T-helper 1 cell treated with Interleukin-12 subunit alpha and Interleukin-12 subunit beta and Interleukin-4 antibody, amounts not matched to agents 30 ng/mL and 1 ng/mL, for 36 hours (primary cell): ENCODE measurements at regions not wholly inside any gene's neighbourhood (a gene's known extent, or its start where the extent isn't known, plus 50 kb on each side); places are given as distances from the start of the nearest gene placed in this dataset.

ENCODE experiments used
- intact Hi-C: fragments of 100-400 bp; cut with micrococcal nuclease; formaldehyde crosslinking; loops from one replicate; pipeline ENCODE4 v1.15.1; 2024

DNA sequence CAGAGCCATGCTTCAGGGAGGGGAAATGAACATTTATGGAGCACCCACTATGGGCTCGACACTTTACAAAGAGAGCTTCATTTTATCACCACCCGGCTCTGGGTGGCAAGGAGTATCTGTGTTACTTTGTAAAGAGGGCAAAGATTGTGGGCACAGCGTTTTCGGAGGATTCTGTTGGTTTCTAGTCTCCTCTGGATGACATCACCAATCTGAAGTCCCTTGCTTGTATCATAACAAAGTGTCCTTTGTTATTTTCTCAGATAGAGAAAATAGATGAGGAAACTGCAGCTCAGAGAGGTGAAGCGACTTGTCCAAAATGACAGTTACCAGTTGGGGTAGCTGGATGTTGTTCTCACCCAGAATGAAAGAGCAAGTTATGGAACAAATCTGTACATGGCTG lies 162.8 kb downstream of the GLI2 start:
- intact Hi-C loops = no loop called here

DNA sequence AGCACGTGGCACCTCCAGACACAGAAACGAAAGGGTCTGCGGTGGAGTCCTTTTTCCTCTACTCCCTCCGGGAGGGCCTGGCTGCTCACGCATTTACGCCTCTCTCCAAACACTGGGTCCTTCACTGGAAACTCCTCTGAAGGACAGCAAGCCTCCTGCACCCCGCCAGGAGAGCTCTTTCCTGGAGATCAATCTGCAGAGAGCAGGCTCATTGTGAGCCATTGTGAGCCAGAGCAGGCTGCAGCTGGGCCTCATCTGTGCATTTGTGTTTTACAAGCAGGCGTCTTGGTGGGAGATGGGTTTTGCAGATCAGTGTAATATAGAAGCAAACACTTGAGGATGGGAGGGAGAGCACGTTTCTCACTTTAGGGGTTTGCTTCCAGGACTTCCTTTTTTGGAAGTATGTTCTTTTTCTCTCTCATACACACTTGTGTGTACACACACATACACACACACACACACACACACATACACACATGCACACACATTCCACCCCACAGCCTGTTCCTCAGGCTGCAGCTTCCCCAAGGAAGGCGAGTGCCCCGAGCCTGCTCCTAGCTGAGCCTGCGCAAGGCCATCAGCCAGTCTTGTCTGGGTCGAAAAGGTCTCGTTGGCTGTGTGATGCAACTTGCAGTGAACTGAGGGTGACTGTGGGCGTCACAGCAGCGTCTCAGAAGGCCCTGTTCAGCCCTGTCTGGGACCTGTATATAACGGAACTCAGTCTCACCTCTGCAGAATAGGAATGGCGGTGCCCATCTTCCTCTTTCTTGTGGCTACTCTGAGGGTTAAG lies 163.5 kb downstream of the GLI2 start:
- intact Hi-C loops = no loop called here

DNA sequence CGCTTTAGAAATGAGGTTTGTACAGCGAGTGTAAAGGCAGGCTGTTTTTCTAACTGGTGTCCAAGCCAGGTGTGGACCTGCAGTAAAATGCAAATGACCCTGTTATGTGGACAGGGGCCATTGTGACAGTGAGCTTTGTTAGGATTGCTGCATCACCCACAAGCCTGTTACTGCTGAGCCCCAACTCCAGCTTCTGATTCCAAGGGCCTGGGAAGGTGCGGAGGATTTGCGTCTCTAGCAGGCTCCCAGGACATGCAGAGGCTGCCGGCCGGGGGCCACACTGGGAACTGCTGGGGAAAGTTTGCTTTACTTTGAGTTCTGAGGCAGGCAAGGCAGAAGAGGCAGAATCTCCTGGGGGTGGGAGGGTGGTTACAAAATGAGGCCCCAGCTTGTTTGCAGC lies 164.1 kb downstream of the GLI2 start:
- intact Hi-C loops = no loop called here

DNA sequence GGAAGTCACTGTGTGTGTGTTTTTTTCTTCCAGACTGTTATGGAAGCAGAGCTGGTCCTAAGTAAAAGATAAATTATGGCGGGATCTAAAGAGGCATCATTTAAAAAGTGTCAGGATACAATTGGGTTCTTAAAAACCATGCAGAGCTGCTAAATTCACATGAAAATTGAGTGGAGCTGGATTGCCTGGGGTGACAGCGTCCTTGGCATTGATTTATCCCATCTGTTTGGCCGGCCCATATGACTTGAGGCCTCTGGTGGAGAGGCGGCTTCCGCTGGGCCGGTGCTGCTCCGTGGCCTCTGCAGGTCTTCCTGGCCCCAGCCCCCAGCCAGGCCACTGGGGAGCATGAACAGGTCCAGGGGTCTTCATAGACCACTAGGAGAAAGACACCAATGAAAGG lies 165.5 kb downstream of the GLI2 start:
- intact Hi-C loops = no loop called here

DNA sequence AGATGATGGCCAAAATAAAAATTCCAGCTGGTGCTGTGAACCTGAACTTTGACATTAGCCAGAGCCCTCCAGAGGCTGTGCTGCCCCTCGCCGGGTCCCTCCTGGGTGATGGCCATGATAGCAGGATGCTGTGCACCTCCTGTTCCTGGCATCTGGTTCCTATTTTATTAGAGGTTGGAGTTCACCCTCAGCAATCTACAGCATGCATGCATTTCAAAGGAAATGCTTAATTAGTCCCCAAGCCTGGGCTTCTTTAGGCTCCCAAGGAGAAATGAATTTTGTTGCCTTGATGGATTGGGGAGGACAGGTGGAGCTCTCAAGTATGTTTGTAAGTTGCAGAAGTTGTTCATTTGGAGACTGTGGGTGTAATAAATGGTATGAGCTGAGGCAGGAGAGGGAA lies 166.9 kb downstream of the GLI2 start:
- intact Hi-C loops = no loop called here

DNA sequence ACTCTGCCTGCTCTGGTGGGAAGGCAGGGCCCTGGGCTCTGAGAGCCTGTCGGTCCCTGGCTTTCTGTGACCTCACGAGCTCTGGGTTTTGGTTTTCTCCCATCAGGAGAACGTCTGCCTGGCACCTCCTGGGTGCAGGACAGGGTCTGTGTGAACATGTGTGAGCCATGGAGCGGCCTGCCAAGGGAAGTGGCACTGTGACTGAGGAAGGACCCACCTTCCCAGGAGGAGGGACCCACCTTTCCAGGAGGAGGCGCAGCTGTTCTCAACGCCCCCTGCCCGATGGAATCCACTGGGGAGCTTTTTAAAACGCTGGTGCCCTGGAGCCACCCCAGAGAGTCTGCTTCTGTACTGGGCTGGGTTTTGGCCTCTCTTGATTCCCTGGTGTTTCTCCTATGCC lies 168.7 kb downstream of the GLI2 start:
- intact Hi-C loops = no loop called here

DNA sequence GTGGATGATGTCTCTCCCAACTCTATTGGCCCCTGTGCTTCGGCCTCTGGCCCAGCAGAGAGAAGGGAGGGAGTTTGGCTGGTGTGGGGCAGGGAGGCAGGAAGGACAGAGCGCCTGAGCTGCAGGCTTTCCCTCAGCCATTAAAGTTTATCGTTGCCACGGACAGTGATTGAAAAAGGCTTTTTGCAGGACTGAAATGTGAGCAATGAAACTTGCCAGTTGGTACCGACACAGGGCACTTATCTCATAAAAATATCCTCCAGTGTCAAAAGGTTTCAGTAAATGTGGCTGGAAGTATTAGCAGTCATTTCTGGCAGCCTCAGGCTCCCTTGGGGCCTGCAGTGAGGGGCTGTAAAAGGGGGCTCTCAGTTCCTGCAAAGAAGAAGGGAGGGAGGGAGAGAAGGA lies 169.2 kb downstream of the GLI2 start:
- intact Hi-C loops = no loop called here

DNA sequence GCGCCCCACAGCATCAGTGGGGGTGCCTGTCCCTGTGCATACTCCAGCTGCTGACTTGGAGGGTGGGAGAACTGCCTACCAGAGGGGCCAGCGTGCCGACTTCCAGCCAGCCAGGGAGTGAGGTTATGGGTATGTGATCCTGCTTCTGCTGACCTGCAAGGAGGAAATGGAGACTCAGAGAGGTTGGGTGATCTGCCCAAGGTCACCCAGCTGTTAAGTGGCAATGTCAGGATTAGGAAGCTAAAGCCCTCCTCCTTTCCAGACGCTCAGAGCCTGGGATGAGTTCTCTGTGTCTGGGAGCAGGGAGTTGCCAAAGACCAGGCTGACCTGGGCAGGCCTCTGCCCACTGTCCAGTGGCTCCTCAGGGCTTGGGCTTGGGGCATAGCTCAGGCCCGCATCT lies 169.6 kb downstream of the GLI2 start:
- intact Hi-C loops = no loop called here

DNA sequence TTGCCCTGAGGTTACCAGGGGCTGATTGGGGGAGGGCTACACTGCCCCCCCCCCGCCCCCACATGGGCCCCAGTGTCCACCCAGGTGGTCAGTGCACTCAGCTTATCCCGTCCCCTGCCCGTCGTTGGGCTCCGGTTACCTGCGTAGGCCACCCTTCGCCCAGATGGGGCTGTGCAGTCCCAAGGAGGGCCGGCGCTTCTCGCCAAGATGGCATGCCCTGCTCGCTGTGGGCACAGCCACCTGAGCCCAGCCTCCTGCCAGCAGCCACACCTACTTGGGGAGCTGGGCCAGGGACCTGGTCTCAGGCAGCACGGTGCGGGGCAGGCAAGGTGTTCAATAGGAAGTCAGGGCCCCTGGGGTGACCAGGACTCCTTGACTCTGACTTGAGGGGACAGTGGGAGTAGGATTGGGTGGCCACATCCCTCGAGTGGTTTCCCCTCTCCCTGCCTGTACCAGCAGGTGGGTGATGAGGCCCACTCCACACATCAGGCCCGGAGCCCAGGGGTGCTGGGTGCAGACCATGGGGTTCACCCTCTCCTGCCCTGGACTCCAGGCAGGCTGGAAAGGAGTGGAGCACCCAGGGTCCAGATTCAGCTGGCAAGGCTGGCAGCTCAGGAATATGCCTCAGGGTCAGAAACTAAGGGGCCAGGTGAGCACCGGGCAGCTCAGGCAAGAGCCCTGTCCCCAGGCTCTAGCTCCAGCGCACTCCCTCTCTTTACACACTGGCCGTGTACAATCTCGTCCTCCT lies 170.3 kb downstream of the GLI2 start:
- intact Hi-C loops = no loop called here

DNA sequence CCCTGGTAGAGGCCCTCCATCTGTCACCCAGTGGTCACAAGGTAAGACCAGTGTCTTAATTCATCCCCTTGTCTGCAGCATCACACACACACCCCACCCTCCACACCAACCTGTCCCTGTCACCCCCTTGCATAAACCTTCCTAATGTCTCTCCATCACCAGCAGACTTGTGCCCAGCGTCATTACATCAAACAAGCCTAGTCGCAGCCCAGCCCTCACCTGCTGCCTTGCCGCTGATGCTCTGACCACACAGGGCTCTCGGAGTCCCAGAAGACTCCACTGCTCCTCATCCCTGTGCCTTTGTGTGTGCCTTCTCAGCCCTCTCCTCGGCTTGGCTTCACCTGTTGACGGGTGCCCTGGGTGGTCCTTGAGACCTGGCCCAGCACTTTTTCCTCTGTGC lies 171.2 kb downstream of the GLI2 start:
- intact Hi-C loops = no loop called here

DNA sequence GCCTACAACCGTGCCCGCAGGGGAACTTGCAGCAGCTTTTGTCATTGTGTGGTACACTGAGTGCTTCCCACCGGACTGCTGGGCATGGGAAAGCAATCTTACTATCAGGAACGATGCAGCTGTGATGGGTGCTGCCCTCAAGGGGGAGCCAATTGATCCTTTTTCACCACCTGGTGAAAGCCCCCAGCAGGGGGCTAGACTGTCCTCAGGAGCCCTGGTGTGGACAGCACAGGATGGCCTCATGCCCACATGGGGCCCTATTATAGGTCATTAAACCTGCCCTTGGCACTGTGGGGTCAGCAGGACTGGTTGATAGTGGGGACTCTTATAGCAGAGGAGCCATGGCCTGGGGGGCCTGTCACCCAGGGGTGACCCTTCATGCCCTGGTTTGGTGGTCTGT lies 172.2 kb downstream of the GLI2 start:
- intact Hi-C loops = no loop called here

DNA sequence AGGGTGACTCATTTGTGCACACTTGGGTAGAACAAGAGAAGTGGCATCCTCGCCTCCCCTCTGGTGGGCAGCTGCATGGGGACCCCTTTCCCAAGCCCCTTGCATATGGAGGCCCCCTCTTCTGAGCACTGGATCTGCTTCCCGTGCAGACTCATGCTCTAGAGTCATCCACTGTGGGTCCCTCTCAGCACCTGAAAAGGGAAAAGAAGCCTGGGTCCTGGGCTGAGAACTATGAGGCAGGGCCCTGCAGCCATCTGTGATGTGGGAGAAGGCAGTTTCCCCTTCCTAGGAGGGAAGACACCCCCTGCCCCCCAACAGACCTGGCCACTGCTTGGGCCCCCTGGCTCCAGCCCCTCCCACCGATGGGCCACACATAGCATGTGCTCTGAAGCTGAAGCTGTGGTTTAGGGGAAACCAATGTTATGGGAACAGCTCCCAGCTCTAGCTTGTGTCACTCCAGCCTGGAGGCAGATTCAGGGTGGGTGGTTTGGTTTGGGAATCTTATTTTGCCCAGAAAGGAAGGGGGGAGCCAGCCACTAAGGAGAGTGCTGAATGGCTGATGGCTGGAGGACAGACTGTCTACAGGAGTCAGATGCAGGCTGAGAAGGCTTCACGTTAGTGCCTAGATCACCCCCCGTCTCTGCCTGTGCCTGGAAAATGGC lies 172.8 kb downstream of the GLI2 start:
- intact Hi-C loops = no loop called here

DNA sequence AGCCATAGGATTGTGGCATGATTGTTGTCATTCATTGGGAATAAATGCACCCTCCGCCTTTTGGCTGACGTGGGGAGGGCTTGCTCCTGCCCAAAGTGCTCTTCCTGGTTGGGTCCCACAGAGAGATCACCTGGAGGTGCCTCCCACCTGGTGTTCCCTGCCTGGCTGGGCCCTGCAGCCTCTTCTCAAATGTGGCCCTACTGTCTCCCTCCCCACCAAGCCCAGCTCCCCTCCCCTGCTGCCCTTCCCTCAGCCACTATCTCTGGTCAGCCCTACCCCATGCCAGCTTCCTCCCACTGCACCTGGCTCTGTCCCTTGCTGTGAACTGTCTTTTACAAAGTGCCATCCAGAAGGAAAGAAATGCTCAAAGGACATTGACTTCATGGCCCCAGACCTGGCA lies 173.4 kb downstream of the GLI2 start:
- intact Hi-C loops = no loop called here

DNA sequence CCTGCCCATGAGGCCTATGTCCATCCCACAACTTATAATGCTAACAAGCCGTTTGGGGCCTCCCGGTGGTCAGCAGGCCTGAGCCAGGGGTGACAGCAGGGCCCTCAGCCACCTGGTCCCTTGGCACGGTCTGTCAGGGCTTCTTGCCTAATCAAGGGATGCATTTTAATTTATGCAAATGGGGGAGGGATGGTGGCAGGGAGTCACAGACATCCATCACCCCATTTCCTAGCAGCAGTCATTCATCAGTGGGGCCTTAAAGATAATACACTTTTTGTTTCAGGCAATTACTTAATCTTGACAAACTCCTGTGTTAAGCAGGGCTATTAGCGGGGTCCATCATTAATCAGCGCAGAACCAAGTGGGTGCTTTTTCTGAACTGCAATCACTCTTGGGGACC lies 174.5 kb downstream of the GLI2 start:
- intact Hi-C loops = no loop called here

DNA sequence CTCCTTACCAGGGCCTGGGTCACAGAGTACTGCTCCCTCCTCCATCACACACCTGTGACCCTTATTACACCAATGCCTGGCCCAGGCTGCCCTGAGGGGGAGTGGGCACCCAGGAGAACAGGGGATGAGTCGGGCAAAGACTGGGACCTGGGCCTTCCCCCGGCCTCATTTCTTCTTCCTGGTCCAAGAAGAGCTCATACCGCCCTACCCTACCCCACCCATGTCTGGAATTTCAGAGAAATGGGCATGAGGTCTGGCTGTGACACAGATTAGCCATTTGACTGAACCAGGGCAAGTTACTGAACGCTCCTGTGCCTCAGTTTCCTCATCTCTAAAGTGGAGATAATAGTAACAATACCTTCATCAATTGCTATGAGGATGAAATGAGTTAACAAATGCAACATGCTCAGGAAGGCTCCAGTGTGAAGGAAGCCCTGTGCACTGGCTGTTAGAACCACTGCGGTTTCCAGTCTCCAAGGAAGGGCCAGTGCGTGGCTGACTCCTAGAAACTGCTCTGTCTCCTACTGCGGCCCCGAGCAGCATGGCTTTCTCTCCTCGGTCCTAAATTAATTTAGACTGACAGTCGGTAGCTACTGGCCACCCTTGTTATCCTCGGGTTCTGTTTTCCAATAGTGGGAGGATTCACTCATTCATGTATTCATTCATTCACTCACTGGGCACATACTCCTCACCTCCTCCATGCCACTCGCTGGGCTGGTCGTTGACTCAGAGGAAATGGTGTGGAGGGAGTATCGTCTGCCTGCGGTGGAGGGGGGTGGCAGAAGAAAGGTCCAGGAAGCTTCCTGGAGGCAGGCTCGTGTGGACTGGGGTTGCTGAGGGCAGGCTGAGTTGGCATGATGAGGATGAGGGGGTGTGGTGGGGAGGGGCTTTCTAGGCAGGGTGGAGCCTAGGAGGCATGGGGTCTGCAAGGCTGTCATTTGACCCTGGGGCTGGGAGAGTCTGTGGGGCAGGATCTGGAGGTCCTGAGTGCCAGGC lies 175.6 kb downstream of the GLI2 start:
- intact Hi-C loops = no loop called here

DNA sequence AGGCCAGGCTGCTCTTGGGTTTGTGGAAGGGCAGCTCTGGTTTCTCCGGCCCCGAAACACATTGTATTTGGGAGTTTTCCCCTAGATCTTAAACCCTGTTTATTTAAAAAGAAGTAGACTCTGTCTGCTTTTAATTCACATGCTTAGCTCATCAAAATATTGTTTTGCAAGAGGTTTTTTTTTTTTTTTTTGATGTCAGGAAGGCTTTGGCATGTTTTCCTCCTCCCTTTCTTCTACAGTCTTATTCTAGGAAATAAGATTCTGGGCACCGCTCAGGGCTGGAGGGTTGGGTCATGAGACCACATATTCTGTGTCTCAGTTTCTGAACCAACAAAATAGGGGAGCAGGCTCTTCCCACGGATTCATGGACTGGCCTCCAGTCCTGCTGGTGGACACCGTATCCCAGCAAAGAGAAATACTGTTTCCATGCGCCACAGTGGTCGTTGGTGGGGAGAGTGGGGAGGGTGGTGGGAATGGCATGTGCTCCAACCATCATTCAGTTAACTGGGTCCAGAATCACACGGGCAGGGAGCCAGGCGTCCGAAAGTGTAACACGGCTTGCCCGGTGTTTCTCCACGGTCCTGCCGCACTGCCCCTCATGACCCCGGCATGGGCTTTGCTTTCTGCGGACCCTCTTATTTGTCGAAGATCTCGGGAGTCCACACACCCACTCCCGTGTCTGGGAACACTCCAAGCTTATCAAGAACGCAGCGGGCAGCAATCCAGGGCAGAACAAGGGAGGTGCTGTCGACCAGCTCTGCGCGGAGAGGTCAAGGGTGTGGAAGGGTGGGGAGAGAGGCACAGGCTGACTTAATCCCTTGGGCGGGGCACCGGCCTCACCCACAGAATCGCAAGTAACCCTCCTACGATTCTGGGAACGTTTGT lies 176.7 kb downstream of the GLI2 start:
- intact Hi-C loops = no loop called here

DNA sequence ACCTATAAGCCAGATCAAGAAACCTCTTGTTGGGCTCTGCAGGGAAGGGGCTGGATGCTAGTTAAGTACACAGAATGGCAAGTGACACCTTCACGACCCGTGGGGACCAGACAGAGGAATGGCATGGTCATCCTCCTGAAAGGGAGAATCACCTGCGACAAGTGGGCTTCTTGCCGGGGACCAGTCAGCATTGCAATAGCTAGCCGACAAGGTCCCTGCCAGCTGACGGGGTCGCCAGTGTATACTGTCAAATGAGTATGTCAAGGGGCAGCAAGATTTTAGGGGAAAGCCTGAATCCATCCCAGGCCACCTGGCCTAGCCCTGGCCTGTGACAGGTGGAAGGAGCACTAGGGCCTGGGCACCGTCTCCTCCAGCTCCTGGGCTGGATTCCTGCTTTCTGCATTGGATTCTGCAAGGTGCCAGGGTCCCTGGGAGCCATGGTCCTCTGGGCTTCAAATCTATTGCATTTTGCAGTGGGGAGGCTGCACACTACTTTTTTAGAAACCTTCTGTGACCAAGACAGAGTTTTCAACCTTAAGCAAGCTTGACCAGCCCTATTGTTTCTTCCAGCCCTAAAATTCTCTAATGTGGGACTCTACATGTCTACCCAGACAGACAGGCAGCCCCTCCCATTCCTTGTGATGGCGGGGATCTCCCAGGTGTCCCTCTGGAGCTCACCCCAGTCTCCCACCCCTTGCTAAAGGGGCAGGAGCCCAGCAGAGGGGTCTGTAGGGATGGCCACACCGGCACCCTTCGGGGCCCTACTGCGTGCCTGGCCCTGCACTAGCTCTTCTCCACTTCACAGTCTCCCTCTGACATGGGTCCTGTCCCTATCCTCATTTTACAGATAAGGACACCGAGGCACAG lies 178.5 kb downstream of the GLI2 start:
- intact Hi-C loops = no loop called here

DNA sequence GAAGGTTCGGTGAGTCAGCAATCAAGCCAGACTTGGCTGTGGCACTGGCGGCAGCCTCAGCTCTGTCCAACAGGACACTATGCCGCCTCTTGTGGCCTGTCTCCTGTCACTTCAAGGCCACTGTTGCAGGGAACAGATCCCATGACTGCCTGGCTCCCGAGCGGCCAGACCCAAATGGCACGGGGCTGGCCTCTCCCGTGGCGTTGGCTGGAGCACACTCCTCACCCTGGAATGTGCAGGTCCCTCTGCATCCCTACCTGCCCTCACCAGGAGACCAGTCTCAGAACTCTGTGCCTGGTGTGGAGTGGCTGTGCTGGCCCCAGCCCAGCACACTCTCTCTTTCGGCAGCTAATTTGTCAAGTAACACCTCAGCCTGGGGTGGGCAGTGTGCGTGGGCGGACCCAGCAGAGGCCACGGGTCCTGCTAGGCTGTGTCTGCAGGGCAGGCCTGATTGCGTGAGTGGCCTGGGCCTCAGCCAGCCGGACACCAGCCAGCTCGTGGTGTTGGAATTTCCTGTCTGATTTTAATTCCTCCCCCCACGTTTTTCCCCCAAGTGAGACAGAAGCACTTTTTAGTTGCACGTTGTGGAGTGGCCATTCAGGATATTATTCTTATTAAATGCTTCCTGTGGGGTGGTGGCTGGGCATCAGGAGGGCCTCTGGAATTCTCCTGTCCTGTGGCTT lies 179.3 kb downstream of the GLI2 start:
- intact Hi-C loops = no loop called here

DNA sequence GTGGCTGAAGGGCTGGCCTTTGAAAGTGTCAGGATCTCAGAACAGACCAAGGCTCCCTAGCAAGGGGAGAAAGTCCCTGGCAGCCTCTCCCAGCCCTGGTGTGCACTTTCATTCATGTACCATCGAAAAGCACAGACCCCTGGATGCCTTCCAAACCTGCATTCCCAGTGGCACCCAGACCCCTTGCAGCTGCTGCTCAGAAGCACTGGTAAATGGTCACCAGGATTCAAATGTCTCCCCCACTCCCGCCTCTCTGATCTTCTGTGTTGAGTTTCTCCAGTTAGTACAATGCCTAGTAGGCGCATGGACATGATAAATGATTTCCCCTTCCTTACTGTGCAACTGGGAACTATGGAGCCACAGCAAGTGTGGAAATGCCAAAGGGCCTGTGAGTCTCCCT lies 180.0 kb downstream of the GLI2 start:
- intact Hi-C loops = no loop called here
